GM18909 (cell line): ENCODE measurements at regions not wholly inside any gene's neighbourhood (a gene's known extent, or its start where the extent isn't known, plus 50 kb on each side); places are given as distances from the start of the nearest gene placed in this dataset.

ENCODE experiments used
- ATAC-seq: cut with Tn5 transposase; IDR thresholded peaks from one replicate; pipeline ENCODE4 v1.9.1; 2021; ENCODE audit warnings: mild to moderate bottlenecking; ENCODE audit not compliant: unreplicated experiment, poor library complexity

DNA sequence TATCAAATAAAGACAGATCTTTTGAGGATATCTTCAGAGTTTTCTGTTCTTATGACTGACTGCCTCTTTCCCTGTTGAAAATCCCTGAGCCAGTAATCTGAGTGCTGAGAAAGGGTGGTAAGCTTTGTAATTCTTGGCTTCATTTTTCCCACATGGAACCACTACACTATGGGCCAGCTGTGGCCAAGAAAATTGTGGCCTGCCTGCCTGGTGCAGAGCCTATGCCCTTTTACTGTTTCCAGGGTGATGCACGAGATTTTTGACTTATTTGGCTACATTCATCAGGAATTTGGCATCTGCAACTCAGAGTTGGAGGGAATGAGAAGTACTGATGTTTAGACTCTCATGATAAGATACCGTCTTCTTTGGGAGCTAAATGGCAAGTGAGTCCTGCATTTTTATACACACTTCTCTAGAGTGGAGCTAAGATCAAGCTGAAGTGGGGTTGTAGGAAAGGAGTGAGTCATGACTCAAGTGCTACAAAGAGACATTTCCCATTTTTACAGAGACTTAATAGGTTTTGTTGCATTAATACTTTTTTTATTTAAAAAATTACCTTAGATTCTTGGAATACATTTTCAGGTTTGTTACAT lies 328.2 kb upstream of the CDH7 start:
- ATAC-seq: no peak

DNA sequence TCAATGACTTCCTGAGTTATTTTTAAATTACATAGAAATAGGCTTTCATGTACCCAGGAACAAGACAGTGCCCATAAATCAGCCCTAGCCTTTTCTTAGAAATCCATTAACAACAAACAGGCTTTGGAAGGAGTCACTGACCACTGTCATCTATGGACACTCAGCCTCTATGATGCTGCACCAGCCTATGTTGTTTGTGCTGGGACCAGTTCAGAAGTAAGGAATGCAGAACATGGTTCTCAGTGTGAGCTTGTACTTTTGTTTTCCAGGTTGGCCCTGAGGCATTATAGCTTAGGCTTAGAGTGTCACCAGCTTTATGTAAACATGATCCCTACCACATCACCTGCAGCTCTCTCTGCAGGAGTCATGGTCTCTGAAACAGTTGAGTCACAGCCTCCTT lies 335.7 kb upstream of the CDH7 start:
- no peak for ATAC-seq

DNA sequence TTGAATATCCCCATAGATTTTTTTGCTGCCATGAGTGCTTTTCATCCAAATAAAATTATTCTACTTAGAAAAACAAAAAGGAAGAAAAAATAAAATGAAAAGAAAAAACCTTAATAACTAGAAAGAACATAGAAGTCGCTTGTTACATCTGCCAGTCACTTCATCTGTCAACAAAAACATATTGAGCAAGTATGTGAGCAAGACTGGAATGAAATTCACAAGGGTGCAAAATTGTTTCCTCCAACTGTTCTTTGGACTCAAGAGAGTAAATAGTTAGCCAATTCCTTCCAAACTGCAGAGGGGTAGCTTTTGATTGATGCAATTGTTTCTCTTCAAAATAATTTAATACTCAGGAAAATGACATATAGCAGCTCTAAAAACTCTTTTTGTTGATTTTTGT lies 336.3 kb upstream of the CDH7 start:
- no peak for ATAC-seq

DNA sequence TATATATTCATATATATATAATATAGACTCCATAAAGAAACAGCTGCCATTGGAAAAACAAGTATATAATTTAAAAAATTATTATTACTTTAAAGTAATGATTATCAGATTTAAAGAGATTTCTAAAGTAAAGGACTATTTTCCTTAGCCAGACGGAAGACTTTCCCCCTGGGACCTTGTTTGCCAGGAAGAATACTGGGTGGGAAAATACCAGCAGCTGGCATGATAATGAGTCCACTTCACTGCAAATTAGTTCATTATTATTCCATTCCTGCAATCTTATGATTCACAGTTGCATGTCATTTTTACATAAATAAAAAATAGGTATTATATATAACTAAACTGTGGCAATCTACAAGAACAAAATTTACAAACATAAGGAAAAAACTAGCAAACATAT lies 339.8 kb upstream of the CDH7 start:
- ATAC-seq: no peak

DNA sequence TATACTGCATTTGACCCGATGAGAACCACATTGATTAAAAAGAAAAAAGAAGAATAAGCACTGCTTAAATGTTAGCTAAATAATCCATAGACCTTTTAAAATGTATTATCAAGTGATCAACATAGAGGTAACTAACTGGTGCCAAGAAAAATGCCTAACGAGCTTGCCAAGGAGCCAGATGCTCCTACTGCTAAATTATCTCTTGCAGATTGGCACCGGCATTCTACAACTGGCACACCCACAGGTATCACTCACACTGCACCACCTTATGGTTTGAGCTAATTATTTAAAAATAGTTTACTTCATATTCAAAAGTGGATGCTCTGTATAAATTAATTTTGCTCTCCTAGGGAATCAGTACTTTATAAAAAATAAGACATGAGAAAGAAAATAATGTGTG lies 341.6 kb upstream of the CDH7 start:
- no peak for ATAC-seq

DNA sequence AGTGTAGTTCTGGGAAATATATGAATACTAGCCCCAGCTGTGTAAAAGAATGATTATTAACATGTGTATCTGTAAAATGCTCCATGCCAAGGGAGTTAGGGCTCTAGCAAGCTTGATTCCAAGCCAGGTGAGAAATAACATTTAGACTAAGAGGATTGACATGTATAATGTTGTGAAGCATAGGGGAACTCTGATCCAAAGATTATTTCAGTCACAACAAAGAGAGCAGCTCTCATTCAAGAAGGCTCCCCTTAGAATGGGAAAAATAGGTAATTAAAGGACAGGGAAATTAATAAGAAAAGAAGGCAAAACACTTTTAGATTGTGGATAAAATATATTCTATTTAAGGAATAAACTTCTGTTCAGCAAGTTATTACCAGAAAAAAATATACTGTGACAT lies 347.3 kb upstream of the CDH7 start:
- ATAC-seq: no peak

DNA sequence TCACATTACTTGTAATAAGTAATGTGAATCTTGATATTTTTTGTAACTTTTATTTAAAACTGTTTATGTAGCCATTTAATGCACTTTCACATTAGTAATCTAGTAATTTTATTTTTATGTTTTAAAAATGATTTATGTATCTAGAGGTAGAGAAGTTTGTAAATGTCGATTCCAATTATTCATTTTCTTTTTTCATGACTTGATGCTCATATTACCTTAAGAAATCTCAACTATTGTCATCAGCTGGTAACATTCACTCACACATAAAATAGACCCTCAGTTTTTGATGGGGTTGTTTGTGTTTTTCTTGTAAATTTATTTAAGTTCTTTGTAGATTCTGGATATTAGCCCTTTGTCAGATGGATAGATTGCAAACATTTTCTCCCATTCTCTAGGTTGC lies 351.7 kb upstream of the CDH7 start:
- ATAC-seq: no peak

DNA sequence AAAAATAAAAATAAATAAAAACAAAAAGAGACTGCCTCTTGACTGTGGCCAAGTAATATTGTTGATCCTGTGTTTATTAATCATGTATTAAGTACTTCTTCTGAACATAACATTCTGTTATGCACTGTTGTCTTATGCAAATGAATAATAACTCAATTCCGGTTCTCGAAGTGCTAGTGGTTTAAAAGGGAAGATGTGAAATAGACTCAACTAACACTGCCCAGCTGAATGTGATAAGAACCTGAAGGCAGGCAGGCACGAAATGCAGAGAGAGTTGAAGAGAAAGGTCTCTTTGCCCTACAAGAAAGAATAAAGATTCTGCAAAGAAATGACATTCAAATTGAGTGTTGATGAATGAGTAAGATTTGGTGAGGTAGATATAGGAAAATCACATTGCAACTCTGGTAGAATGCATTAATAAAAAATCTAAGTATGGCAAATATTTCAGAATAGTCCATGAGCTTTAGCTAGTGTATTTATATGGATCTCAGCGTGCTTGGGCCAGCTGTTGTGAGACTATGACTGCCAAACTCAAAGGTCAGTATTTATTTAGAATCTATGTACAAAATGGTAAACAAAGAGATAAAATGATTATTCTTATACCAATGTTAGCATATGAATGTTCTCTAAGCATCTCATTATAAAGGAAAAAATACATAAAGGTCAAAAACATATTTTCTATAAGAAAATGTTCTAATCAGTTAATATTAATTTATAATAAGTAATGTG lies 352.3 kb upstream of the CDH7 start:
- ATAC-seq: no peak

DNA sequence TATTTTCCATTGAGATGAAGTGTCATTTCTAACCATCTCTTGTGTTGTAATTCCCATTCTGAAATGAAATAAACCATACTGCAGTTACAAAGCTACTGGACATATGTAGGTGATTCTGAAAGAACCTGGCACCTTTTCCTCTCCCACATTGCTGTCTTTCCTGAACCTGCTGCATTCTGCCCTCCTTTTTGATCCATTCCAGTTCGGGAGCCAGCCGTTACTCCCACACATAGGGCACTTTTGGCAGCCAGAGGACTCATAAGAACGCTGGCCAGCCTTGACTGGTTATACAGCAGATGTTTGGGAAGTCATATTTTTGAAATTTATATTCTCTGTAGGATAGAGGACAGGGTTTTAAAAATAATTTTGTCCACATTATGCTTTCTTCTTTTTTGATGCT lies 369.8 kb upstream of the CDH7 start:
- no peak for ATAC-seq

DNA sequence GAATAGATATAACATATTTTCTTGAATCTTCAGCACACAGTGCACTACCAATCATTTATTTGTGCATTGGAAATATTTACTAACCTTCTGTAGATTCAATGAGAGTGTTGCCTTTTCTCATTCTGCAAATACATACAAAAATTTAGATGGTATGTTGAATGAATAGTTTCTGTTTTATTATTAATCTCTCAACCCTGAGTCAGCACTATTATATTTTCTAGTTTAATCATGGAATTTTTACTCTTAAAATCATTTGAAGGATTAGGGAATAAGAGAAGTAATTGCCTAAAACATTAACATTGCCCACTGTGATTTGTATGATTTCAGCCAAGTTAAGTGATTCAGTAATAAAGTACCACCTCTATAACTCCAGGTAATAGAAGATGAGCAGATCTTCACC lies 370.2 kb upstream of the CDH7 start:
- no peak for ATAC-seq

DNA sequence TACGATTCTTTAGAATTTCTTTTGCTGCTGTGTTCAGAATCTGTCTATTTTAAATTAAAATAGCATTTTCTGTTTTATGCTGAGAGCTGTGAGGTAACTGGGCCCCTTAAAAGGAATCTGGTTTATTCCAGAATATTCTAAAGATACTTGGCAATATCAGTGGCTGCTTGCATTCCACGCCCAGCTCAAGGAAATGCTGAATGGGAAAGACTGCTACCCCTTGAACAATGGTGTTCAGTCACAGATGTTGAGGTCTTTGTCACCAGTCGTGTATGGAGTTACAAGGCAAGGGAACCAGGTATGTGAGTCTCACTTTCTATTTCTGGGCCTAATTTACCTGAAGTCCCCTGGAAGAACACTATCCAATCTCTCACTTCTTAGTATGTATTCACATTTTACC lies 377.9 kb upstream of the CDH7 start:
- ATAC-seq: no peak

DNA sequence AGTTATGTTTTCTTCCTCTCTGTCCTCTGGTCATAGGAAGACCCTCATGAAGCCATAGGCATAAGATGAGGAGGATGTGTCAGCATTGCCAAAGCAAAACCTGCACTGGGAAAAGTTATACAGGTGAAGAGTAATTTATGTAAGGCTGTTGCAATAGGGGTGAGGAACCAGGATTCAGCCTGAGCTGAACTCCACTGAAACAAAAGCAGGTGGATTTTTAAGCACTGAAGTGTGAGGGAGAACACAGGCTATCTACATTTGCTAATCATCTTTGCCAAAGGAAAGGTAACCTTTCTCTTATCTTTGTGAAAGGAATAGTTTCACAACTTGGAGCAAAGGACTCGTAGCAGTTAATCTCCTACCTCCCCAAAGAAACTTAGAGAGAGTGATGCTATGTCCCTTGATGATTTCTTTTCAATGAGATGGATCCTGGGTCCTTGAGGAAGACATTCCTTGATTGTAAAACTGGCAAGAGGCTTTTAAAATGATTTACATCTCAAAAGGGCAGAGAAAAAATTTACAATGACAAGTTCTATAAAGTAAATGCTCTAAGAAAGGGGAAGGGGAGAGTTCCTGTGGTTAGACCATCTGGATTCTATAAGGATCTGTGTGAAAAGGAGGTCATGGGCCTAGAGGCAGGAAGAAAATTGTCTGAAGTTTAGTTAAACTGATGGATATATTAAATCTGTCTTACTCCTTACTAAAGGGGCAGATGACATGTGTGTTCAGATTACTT lies 385.4 kb upstream of the CDH7 start:
- ATAC-seq: no peak

DNA sequence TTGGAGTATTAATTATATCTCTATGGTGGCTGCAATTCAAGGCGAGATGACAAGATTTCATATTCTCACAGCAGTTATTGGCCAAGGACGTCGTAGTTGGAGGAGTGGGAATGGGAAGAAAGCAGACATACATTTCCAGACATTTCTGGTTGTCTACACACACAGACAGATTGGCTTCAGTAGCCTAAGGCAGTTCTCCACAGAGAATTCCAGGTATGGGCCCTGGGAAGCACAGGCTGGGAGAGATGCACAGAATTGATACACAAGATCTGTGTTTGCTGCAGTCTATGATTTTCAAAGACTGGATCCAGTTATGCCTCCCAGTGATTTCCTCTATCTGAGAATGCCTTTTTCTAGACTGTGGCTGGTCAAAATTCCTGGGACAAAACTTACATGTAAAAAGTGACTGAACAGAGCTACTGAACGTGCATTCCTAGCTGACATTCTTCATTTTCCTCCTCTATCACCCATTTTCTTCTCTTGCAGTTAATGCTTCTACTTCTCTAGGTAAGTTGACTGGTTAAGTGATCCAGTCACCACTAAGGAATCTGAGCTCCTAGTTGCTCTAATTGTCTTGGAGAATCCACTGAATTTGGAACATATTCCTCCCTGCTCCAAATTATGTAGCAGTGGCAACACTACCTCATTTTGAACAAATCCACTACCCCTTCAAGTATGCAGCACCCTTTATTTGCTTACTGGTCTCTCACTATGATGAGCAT lies 386.7 kb upstream of the CDH7 start:
- no peak for ATAC-seq

DNA sequence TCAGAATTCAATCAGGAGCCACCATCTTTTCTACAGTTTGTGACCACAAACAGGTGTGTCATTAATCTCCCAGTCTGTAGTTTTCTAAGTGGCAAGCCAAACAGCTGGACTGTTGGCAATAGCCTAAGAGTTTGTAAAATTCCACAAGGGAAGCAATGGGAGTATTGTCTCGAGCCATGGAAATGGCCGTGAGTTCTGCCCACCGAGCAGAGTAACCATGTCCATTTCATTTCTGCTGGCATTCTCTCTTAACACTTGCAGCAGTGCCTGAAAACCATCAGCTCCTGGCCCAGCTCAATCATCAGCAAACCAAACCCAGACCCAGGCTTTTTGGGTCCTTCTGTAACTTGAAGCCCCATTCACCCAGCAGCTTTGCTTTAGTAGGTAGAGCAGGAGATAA lies 387.8 kb upstream of the CDH7 start:
- ATAC-seq: no peak

DNA sequence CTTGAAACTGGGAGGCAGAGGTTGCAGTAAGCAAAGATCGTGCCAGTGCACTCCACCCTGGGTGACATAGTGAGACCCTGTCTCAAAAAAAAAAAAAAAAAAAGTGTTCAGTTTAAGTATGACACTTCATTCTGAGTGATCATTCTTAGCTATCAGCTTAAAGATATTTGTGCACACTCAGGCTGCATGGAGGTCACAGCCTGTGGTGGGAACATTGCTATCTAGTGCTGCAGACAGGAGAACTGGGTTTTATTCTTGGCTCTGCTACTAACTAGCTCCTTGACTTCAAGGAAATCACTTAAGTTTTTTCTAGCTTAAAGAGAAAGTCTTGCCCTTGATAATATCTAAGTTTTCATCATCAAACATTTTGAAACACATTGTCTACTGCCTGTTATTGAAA lies 391.3 kb upstream of the CDH7 start:
- no peak for ATAC-seq

DNA sequence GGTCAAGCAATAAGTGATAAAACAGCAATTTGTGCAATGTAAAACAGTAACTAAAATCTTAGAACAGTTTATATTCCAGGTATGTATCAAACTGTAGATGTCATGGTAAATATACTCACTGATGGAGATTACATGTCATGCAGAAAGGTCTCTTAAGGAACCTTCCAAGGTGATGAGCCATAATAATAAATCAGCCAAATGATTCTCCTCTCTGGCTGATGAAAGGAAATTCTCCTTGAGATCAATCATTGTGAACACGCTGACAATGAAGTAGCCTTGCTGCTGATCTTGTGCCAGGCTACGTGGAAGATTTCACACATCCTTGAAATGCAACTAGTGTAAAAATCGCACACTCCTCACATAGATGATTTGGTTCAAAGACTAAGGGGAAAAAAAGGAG lies 392.5 kb upstream of the CDH7 start:
- ATAC-seq: no peak

DNA sequence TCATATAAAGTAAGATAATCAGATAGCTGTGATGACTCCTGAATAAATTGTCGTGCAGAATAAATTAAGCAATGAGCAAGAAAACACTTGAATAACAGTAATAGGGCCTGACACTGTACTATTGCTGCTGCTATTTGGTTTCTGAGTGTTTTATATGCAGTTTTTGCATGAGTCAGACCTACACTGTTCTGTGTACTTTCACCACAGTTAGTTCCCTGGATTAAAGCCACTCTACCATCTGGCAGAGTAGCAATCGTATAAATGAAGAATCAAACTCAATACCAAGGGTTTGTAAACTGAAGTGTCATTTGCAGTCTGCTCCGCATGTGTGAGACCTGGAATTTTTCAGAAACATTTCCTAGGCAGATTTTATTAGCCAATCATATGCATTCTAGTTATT lies 398.6 kb upstream of the CDH7 start:
- ATAC-seq: no peak

DNA sequence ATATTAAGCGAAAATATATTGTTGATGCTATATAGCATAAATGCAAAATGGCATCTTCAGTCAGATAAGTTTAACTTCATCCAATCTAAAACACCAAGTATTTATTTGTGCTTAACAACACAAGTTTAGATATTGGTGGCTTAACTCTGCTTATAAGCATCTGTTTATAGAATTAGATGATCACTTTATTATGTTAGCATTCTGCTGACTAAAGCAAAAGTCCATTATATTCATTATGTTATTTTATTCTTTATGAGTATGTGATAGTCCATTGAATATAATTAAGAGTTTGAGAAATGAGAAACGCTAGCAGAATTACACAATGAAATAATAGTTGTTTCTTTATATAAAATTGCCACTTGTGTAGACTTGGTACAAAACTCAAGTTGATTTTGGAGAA lies 401.2 kb upstream of the CDH7 start:
- ATAC-seq: no peak

DNA sequence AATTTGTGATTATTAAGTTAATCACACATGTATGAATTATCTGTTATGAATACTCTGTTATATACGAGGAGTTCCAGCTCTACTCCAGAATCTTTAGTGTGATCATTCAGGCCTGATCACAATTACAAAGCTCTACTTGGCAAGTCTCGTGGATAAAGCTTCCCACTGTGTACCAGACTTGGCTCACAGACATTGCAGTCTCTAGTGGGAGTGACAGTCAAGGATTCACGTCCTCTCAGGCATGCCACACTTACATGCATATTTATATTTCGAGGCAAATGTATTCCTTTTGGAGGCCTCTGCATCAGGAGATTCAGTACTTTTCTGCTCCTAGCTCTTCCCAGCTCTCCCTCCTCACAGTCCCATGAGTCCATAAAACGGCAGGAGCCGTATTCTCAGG lies 403.4 kb upstream of the CDH7 start:
- no peak for ATAC-seq

DNA sequence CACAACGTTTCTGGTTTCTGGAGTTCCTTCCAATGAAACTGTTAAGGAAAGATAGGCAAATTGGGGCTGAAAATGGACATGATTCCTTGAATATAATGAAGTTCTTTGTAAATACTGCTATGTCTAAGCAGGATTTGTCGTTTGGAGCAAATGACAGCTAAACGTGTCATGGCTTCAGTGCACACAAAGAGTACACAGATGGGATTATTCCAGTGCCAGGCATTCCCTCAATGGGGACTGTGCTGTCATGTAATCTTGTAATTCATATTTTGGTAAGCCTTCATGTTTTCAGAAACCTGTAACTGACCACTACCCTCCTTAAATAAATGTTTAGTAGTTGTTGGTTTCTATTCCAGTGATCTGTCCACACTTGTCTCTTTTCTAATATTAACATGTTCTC lies 404.7 kb upstream of the CDH7 start:
- no peak for ATAC-seq

DNA sequence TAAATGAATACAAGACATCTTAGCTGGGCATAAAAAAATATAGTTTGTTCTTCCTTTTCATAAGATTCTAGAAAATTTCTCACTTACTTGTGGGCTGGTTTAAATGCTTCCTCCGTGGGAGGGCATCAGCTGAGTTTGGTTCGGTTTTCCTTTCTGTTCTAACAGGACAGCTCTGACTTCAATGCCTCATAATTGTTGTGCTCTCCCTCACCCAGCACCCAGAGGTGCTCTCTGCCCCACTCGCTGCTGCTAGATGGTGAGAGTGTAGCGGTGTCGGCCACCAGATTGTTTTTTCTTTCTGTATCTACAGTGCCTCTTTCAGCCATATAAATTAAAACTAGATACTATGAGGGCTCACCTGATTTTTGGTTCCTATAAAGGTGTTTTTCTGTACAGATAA lies 407.2 kb upstream of the CDH7 start:
- ATAC-seq: no peak
